Neural cell (in vitro differentiated cells): ENCODE measurements at regions not wholly inside any gene's neighbourhood (a gene's known extent, or its start where the extent isn't known, plus 50 kb on each side); places are given as distances from the start of the nearest gene placed in this dataset.

Experiments
- H2AFZ ChIP-seq: fragments of 200-600, 300-800 bp; sonication (generic), shearing (Covaris generic); 2 replicates; pipeline ENCODE4 v1.6.0; 2014; ENCODE audit warnings: low read depth, mild to moderate bottlenecking, antibody characterized with exemption, low read length, moderate library complexity
- H3F3A ChIP-seq: fragments of 200-600 bp; shearing (Covaris generic); 2 replicates; pipeline ENCODE4 v1.6.1; 2016; ENCODE audit warnings: mild to moderate bottlenecking, moderate library complexity, mixed read lengths, antibody characterized with exemption, low read length; ENCODE audit not compliant: insufficient read depth, poor library complexity, severe bottlenecking
- H3K27ac ChIP-seq: fragments of 200-600, 300-800 bp; sonication (generic), shearing (Covaris generic); 2 replicates; pipeline ENCODE4 v1.5.1; 2014; ENCODE audit warnings: mild to moderate bottlenecking, low read length, moderate library complexity
- H3K27me3 ChIP-seq: fragments of 300-800, 200-600 bp; sonication (generic), shearing (Covaris generic); 2 replicates; pipeline ENCODE4 v1.6.0; 2014; ENCODE audit warnings: mild to moderate bottlenecking, low read depth, low read length, moderate library complexity; ENCODE audit not compliant: insufficient read depth
- H3K36me3 ChIP-seq: fragments of 300-800, 200-600 bp; sonication (generic), shearing (Covaris generic); 2 replicates; pipeline ENCODE4 v1.5.1; 2014; ENCODE audit warnings: mild to moderate bottlenecking, antibody characterized with exemption, low read length, moderate library complexity; ENCODE audit not compliant: insufficient read depth
- H3K4me2 ChIP-seq: fragments of 300-800, 200-600 bp; sonication (generic), shearing (Covaris generic); 2 replicates; pipeline ENCODE4 v1.6.0; 2014; ENCODE audit warnings: mild to moderate bottlenecking, low read length
- H3K4me3 ChIP-seq: fragments of 300-800, 200-600 bp; sonication (generic), shearing (Covaris generic); 2 replicates; pipeline ENCODE4 v1.5.1; 2014; ENCODE audit warnings: mild to moderate bottlenecking, low read length, moderate library complexity
- H3K79me2 ChIP-seq: fragments of 200-600 bp; shearing (Covaris generic); replicated peaks from 2 replicates; pipeline ENCODE4 v1.6.0; 2014; ENCODE audit warnings: mild to moderate bottlenecking, low read length, moderate library complexity; ENCODE audit not compliant: insufficient read depth
- H3K9ac ChIP-seq: fragments of 300-800, 200-600 bp; sonication (generic), shearing (Covaris generic); 2 replicates; pipeline ENCODE4 v1.6.1; 2016; ENCODE audit warnings: mild to moderate bottlenecking, low read length, mixed read lengths
- H3K9me2 ChIP-seq: fragments of 200-600 bp; shearing (Covaris generic); 2 replicates; pipeline ENCODE4 v1.6.1; 2016; ENCODE audit warnings: mild to moderate bottlenecking, low read length, mixed read lengths; ENCODE audit not compliant: insufficient read depth
- H3K9me3 ChIP-seq: fragments of 200-600, 300-800 bp; sonication (generic), shearing (Covaris generic); 2 replicates; pipeline ENCODE4 v1.6.1; 2016; ENCODE audit warnings: mild to moderate bottlenecking, mixed run types, low read length, moderate library complexity, mixed read lengths
- H4K20me1 ChIP-seq: fragments of 200-600 bp; shearing (Covaris generic); 2 replicates; pipeline ENCODE4 v1.6.1; 2016; ENCODE audit warnings: mild to moderate bottlenecking, mixed run types; ENCODE audit not compliant: insufficient read depth
- EP300 ChIP-seq: fragments of 450-650 bp; conservative IDR thresholded peaks from 2 replicates; pipeline ENCODE4 v1.6.1; 2014; ENCODE audit warnings: antibody characterized with exemption, mild to moderate bottlenecking, moderate library complexity; ENCODE audit not compliant: poor library complexity, severe bottlenecking
- EZH2 ChIP-seq: fragments of 200-600, 300-800 bp; shearing (Covaris generic), sonication (generic); IDR thresholded peaks from 2 replicates; pipeline ENCODE4 v1.6.1; 2014; ENCODE audit warnings: antibody characterized with exemption, low read length, borderline replicate concordance, mild to moderate bottlenecking; ENCODE audit not compliant: insufficient read depth, poor library complexity, severe bottlenecking
- MXI1 ChIP-seq: fragments of 450-650 bp; conservative IDR thresholded peaks from 2 replicates; pipeline ENCODE4 v1.6.1; 2014; ENCODE audit warnings: antibody characterized with exemption, mild to moderate bottlenecking; ENCODE audit not compliant: poor library complexity, severe bottlenecking
- POLR2AphosphoS5 ChIP-seq: IDR thresholded peaks from 2 replicates; pipeline ENCODE4 v1.6.1; 2012
- RAD21 ChIP-seq: fragments of 450-650 bp; conservative IDR thresholded peaks from 2 replicates; pipeline ENCODE4 v1.6.1; 2014; ENCODE audit warnings: antibody characterized with exemption, mild to moderate bottlenecking, moderate library complexity
- SMC3 ChIP-seq: fragments of 450-650 bp; conservative IDR thresholded peaks from 2 replicates; pipeline ENCODE4 v1.6.1; 2014; ENCODE audit warnings: antibody characterized with exemption, mild to moderate bottlenecking, moderate library complexity; ENCODE audit not compliant: poor library complexity
- TAF1 ChIP-seq: IDR thresholded peaks from 2 replicates; pipeline ENCODE4 v1.6.1; 2012; ENCODE audit warnings: low read depth
- TF ChIP-seq, protein P1 (sequence below): IDR thresholded peaks from 2 replicates; pipeline ENCODE4 v1.6.1; 2012; ENCODE audit warnings: borderline replicate concordance
- TF ChIP-seq, protein P2 (sequence below): fragments of 450-650 bp; IDR thresholded peaks from 2 replicates; pipeline ENCODE4 v1.5.1; 2014; ENCODE audit warnings: antibody characterized with exemption, mild to moderate bottlenecking, moderate library complexity; ENCODE audit not compliant: poor library complexity, severe bottlenecking

DNA sequence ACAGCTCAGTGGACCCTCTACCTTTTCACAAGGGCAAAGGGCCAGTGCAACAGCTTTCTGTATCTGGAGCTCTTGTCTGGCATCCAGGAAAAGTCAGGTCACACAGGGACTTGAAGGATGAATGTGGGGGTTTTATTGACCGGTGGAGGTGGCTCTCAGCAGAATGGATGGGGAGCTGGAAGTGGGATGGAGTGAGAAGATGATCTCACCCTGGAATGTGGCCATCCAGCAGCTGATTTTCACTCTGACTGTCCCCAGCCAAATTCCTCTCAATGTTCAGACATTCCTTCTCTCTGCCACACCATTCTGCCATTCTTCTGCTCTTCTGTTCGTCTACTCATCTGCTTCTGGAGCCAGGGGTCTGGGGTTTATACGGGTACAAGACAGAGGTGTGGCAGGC lies 1119.9 kb downstream of the TAF11L14 start:
- Histone ChIP-seq H3K9me2 (no peaks in the 10 kb centered on the region), H3K27me3 (no peaks in the 10 kb centered on the region), H3K36me3 (no peaks in the 10 kb centered on the region), H3F3A (no peaks in the 10 kb centered on the region), H3K9ac (no peak overlapping the region), H2AFZ (no peak overlapping the region), H3K79me2 (no peaks in the 10 kb centered on the region), H4K20me1 (no peaks in the 10 kb centered on the region), H3K27ac (no peak overlapping the region), H3K9me3 (no peaks in the 10 kb centered on the region), H3K4me3 (no peak overlapping the region), H3K4me2 (no peak overlapping the region)
- no peak for TF ChIP-seq EZH2
- TF ChIP-seq, protein P1, sequence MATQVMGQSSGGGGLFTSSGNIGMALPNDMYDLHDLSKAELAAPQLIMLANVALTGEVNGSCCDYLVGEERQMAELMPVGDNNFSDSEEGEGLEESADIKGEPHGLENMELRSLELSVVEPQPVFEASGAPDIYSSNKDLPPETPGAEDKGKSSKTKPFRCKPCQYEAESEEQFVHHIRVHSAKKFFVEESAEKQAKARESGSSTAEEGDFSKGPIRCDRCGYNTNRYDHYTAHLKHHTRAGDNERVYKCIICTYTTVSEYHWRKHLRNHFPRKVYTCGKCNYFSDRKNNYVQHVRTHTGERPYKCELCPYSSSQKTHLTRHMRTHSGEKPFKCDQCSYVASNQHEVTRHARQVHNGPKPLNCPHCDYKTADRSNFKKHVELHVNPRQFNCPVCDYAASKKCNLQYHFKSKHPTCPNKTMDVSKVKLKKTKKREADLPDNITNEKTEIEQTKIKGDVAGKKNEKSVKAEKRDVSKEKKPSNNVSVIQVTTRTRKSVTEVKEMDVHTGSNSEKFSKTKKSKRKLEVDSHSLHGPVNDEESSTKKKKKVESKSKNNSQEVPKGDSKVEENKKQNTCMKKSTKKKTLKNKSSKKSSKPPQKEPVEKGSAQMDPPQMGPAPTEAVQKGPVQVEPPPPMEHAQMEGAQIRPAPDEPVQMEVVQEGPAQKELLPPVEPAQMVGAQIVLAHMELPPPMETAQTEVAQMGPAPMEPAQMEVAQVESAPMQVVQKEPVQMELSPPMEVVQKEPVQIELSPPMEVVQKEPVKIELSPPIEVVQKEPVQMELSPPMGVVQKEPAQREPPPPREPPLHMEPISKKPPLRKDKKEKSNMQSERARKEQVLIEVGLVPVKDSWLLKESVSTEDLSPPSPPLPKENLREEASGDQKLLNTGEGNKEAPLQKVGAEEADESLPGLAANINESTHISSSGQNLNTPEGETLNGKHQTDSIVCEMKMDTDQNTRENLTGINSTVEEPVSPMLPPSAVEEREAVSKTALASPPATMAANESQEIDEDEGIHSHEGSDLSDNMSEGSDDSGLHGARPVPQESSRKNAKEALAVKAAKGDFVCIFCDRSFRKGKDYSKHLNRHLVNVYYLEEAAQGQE = no peak
- TF ChIP-seq, protein P2, sequence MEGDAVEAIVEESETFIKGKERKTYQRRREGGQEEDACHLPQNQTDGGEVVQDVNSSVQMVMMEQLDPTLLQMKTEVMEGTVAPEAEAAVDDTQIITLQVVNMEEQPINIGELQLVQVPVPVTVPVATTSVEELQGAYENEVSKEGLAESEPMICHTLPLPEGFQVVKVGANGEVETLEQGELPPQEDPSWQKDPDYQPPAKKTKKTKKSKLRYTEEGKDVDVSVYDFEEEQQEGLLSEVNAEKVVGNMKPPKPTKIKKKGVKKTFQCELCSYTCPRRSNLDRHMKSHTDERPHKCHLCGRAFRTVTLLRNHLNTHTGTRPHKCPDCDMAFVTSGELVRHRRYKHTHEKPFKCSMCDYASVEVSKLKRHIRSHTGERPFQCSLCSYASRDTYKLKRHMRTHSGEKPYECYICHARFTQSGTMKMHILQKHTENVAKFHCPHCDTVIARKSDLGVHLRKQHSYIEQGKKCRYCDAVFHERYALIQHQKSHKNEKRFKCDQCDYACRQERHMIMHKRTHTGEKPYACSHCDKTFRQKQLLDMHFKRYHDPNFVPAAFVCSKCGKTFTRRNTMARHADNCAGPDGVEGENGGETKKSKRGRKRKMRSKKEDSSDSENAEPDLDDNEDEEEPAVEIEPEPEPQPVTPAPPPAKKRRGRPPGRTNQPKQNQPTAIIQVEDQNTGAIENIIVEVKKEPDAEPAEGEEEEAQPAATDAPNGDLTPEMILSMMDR = no peak
- TF ChIP-seq MXI1 = no peak
- no peak for TF ChIP-seq TAF1
- TF ChIP-seq POLR2AphosphoS5 = no peak
- no peak for TF ChIP-seq EP300
- no peak for TF ChIP-seq RAD21
- TF ChIP-seq SMC3 = no peak

DNA sequence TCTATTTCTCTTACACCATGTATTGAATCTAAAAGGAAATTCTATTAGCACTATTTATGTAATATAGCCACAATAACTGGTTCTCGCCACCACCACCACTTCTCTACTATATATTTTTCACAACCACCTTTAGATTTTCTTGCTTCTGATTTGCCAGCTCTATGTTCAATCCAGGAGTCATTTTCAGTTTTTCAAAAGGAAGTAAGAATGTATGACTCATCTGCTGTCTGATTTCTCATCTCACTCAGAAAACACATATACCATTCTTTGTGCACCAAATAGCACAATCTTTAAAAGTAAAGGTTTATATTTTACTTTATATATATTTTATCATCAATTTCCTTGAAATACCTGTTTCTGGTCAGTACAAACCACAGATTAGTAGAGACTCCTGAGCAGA lies 1127.5 kb downstream of the TAF11L14 start:
- no peaks in the 10 kb centered on the region for H3K36me3 ChIP-seq
- no peaks in the 10 kb centered on the region for H3K9me2 ChIP-seq
- no peak overlapping the region for H3K4me2 ChIP-seq
- no peak for TF ChIP-seq MXI1
- TF ChIP-seq, protein P2 = no peak
- TF ChIP-seq, protein P1 = no peak
- TF ChIP-seq SMC3 = no peak
- TF ChIP-seq EZH2 = no peak
- no peak for TF ChIP-seq TAF1
- TF ChIP-seq RAD21 = no peak
- no peak for TF ChIP-seq EP300
- no peak for TF ChIP-seq POLR2AphosphoS5
- no peaks in the 10 kb centered on the region for H3K79me2 ChIP-seq
- no peaks in the 10 kb centered on the region for H3K27me3 ChIP-seq
- no peak overlapping the region for H3K4me3 ChIP-seq
- no peak overlapping the region for H3K9ac ChIP-seq
- H2AFZ ChIP-seq = no peak overlapping the region
- no peaks in the 10 kb centered on the region for H3F3A ChIP-seq
- H4K20me1 ChIP-seq = no peaks in the 10 kb centered on the region
- H3K9me3 ChIP-seq = no peaks in the 10 kb centered on the region
- no peak overlapping the region for H3K27ac ChIP-seq
